GM18511 (cell line): ENCODE measurements at regions not wholly inside any gene's neighbourhood (a gene's known extent, or its start where the extent isn't known, plus 50 kb on each side); places are given as distances from the start of the nearest gene placed in this dataset.
"Not testable (repeated sequence)": the region's sequence is repeated elsewhere in the genome, so short reads cannot be mapped to it uniquely, and the experiment has no call there.

ENCODE experiments used
- ATAC-seq: cut with Tn5 transposase; IDR thresholded peaks from one replicate; pipeline ENCODE4 v1.9.1; 2021; ENCODE audit warnings: mild to moderate bottlenecking, moderate library complexity; ENCODE audit not compliant: unreplicated experiment

DNA sequence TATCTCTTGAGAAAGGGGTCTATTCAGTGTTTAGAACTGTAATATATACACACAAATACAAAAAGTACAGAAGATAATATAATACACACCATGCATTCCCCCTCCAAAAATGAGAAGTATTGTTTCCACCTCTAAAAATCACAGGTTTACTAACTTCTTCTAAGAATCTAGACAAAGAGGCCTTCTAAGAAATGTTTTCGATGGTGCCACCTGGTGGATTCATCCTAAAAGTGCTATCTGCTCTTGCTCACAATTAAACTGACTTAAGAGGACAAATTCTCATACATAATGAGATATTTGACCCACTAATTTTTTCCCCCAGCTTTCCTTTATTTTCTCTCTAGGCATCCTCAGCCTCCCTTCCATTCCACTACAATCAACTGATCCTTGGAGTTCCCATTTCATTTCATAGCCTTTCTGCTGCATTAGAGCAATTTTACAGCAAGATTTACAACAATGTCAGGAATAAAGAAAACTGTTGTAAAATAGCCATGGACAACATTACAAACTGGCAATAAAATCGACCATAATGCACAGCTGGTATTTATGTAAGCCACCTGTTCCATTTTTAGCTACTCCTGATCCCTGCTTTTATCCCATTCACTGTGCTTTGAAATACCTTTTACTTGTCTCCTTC, 124.6 kb downstream of the ARRDC4 start:
- no peak for ATAC-seq

GRCh38 chr15:98088307-98088945, 127.9 kb downstream of the ARRDC4 start:
- ATAC-seq: peak; percentile 96

- ATAC-seq: not testable (repeated sequence)
These were observed 128.8 kb downstream of the ARRDC4 start for GRCh38 chr15:98089352-98089751.

DNA sequence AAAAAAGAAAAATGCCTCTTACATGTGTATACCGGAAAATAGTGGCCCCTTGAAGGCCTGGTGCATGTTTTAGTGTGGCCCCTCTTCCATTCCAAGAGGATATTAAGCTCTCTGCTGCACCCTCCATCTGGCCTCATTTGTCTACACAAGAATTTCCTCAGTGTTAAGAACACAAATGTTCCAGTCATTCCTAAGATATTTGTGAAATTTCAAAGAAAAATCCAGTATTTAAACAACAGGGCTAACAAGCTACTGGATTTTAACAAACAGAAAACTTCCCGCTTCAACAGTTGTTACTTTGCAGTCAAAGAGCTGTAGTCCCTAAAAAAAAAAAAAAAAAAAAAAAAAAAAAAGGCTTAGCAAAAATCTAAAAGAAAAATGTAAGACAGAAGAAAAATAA, 137.5 kb downstream of the ARRDC4 start:
- ATAC-seq: not testable (repeated sequence)

DNA sequence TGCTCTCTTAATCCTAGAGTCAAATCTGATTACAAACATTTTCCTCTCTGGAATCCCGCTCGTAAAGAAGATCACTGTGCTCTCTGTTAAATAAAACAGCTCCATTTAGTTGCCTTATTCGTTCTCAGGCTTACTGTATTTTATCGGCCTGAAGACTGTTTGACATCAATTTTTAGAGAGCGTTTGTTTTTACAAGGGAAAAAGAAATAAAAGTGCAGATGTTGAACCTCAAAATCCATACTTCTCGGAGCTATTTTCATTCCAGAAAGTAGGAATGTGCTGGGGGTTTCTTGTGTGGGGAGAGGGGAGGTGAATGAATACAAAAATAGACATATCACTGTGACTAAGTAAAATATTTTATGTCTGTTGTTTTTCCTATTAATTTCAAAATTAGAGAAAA, 140.1 kb downstream of the ARRDC4 start:
- ATAC-seq: not testable (repeated sequence)

- no peak for ATAC-seq
These were observed 143.1 kb downstream of the ARRDC4 start for GRCh38 chr15:98103570-98103969.

- ATAC-seq: not testable (repeated sequence)
These were observed 144.1 kb downstream of the ARRDC4 start for GRCh38 chr15:98104386-98105151.

GRCh38 chr15:98106615-98107194, 146.2 kb downstream of the ARRDC4 start:
- not testable (repeated sequence) for ATAC-seq

DNA sequence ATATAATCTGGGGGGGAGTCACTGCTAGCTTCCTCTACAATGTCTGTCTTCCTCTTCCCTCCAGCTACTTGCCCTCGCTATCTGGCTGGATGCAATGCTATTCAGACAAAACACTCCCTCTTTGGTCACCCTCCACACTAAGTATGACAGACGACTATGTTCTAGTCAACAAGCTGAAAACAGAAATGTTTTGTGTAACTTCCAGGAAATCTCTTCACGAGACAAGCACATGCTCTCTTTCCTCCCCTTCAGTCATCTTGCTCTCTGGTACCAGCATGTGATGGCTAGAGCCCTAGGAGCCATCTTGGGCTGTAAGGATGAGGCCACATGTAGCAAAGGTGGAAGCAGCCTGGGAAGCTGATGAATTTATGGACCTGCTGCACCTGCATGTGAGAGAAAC, 151.3 kb downstream of the ARRDC4 start:
- ATAC-seq: no peak

GRCh38 chr15:98113327-98113726, 152.8 kb downstream of the ARRDC4 start:
- no peak for ATAC-seq

DNA sequence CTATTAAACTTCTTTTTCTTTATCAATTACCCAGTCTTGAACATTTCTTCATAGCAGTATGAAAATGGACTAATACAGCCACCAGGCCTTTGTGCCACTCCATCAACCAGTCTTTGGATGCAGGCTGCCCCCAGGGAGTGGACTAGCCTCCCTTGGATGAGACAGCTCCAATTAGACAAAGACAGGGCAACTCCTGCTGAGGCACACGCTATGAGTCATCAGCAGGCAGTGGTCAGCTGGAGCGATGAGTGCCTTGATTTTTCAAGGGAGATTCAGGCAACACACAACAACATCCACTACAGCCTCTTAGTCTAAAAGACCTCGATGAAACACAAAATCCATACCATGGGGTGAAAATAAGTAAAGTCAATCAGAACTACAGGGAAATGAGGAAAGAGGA, 160.1 kb downstream of the ARRDC4 start:
- ATAC-seq: no peak

DNA sequence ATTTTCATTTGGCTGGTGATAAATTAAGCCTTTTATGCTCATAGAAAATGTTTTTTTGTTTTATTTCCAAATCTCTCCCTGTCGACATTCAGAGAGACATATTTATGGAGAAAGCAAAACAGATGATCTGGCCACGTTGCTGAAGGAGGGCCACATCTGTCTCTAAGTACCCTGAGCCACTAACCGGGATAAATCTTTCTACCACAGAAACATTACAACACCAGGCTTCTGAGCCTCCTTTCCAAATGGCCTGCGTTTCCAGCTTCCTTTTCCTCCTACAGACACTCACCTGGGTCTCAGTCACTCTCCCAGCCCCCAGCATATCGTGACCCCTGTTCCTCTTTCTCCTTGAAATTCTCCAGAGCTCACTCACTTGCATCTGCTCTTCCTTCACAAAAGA, 161.0 kb downstream of the ARRDC4 start:
- no peak for ATAC-seq

GRCh38 chr15:98121957-98122356, 161.5 kb downstream of the ARRDC4 start:
- ATAC-seq: no peak

DNA sequence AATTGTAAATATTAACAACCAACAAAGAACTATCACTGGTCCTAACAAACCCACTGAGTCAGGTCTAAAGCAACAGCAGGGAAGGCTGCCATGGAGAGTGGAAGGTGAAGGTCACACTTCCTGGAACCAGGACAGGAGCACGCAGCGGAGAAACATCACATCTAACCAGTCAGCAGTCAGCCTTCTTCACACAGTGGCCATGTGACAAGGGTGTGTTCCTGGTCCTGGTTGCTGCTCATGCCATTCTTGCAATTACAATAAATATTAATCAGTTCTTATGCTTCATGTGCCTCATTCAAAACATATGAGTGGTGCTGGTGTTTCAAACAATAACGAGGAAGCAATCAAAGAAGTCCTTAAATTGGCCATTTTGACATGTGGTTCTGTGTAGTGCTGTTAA, 162.8 kb downstream of the ARRDC4 start:
- ATAC-seq: no peak

DNA sequence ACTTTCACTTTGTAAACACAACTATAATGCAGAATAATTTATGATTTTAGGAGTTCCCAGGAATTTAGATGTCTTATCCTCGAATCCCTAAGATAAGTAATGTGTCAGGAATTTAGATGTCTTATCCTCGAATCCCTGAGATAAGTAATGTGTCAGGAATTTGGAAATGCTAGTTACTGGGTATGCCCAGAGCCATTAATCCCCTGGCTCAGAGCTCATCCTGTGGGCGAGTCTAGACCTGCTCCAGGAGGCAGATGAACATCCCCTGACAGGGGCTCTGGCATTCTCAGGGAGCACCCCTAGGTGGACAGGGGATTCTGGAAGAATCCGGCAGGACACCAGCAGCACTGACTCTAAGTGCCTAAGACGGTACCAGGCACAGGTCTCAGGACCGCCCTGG, 163.3 kb downstream of the ARRDC4 start:
- ATAC-seq: no peak

DNA sequence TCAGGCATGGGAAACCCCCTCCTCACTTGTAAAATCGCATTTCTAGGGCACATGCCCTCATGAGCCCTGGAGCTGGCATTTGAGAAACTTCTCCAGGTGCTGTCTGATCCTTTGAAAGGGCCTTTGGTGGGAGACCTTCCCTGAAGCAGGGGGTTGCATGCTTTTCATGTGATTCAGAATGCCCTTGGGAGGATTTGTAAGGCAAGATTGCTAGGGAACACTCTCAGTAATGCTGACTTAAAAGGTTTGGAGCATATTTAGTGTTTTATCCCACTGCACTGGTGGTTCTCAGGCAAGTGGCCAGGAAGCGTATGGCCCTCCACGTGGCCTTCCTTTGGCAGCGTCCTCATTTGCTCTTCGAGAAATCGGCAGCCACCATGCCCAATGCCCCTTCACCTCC, 164.1 kb downstream of the ARRDC4 start:
- ATAC-seq: no peak

DNA sequence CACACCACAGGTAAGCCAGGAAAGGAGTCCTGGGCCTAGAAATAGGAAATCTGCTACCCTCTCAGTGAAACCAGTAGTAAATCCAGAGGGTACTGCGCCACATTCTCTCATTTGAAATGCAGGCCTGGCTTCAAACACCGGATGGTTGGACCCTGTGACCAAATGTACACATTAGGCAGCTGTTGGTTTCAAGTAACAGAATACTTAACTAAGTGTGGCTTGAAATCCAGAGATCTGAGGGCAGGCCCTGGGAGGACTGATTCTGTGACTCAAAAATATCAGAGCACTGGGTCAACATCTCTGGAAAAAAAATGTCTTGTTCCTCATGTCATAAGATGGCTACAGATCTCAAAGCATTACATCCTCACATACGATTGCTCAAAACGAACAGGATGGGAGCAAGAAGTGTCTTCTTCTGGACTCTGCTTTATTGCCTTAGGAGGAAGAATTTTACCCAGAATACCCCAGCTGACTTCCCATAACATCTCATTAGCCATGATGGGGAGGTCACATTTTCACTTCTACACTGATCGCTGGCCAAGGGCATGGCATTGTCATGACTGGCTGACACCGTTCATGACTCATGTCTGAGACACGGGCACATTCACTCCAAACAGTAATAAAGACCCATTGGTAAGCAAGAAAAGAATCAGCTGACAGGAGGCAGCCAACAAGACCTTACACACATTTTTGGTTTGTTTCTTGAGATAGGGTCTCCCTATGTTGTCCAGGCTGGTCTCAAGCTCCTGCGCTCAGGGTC, 166.0 kb downstream of the ARRDC4 start:
- no peak for ATAC-seq

- no peak for ATAC-seq
These were observed 167.1 kb downstream of the ARRDC4 start for GRCh38 chr15:98127586-98127985.

GRCh38 chr15:98131924-98132323, 171.4 kb downstream of the ARRDC4 start:
- ATAC-seq: no peak

- no peak for ATAC-seq
These were observed 174.4 kb downstream of the ARRDC4 start for GRCh38 chr15:98134905-98135304.

DNA sequence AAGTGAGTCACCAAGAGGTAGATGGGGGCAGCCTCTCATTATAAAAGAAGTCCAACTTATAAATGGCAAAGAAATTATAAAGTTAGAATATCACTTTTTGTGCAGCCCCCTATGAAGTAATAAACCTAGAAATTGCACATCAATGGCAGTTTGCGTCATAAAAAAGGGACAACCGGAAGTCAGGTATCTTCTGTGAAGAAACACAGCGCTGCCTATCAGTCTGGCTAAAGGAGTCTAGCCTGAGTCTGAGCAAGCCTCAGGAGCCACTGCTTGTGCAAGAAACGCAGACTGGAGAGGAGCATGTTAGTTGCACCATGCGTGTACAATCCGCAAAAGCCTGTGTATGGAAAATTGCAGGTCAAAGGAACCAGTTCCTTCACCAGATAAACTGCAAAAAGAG, 178.4 kb downstream of the ARRDC4 start:
- no peak for ATAC-seq
